Type B pancreatic cell (in vitro differentiated cells): ENCODE measurements at regions not wholly inside any gene's neighbourhood (a gene's known extent, or its start where the extent isn't known, plus 50 kb on each side); places are given as distances from the start of the nearest gene placed in this dataset.

Source experiments
- DNase-seq: peaks from one replicate; pipeline ENCODE4 v3.0.0; 2021; ENCODE audit warnings: mixed read lengths; ENCODE audit not compliant: unreplicated experiment; ENCODE audit errors: extremely low spot score
- H3K27ac Mint-ChIP-seq: 2 replicates; pipeline ENCODE4 v1.8.0; 2021; ENCODE audit warnings: mild to moderate bottlenecking, mixed read lengths
- H3K27me3 Mint-ChIP-seq: 2 replicates; pipeline ENCODE4 v1.8.0; 2021; ENCODE audit warnings: mixed read lengths
- H3K36me3 Mint-ChIP-seq: 2 replicates; pipeline ENCODE4 v1.8.0; 2021; ENCODE audit warnings: mixed read lengths
- H3K4me1 Mint-ChIP-seq: one replicate; pipeline ENCODE4 v1.8.0; 2021; ENCODE audit warnings: mixed read lengths; ENCODE audit not compliant: unreplicated experiment
- H3K4me3 Mint-ChIP-seq: 2 replicates; pipeline ENCODE4 v1.8.0; 2021; ENCODE audit warnings: mild to moderate bottlenecking, mixed read lengths
- H3K9me3 Mint-ChIP-seq: 2 replicates; pipeline ENCODE4 v1.8.0; 2021; ENCODE audit warnings: mixed read lengths
- TF ChIP-seq, protein P1 (sequence below): fragments of 200-600 bp; sonication (generic); conservative IDR thresholded peaks from 2 replicates; pipeline ENCODE4 v1.5.0; 2021; ENCODE audit warnings: antibody characterized with exemption, mild to moderate bottlenecking

DNA sequence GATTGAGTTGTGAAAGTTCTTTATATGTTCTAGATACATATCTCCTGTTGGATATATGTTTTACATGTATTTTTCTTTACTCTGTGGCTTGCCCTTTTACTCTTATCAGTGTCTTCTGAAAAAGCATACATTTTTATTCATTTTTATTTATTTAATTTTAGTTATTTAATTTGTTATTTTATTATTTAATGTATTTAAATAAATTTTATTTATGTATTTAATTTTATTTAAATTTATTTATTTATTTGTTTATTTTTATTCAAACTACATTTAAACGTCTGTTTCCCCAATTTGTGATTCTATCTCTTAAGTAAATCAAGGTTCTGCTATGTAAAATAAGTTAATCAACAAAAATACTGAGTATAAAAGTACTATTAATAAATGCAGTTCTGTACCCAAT lies 279.1 kb upstream of the AKR1E2 start:
- no peaks in the 10 kb centered on the region for H3K36me3 Mint-ChIP-seq
- DNase-seq = no peak
- peaks cover 7% of the 10 kb centered on the region for H3K4me1 Mint-ChIP-seq
- TF ChIP-seq, protein P1, sequence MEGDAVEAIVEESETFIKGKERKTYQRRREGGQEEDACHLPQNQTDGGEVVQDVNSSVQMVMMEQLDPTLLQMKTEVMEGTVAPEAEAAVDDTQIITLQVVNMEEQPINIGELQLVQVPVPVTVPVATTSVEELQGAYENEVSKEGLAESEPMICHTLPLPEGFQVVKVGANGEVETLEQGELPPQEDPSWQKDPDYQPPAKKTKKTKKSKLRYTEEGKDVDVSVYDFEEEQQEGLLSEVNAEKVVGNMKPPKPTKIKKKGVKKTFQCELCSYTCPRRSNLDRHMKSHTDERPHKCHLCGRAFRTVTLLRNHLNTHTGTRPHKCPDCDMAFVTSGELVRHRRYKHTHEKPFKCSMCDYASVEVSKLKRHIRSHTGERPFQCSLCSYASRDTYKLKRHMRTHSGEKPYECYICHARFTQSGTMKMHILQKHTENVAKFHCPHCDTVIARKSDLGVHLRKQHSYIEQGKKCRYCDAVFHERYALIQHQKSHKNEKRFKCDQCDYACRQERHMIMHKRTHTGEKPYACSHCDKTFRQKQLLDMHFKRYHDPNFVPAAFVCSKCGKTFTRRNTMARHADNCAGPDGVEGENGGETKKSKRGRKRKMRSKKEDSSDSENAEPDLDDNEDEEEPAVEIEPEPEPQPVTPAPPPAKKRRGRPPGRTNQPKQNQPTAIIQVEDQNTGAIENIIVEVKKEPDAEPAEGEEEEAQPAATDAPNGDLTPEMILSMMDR = no peak
- H3K27me3 Mint-ChIP-seq = no peaks in the 10 kb centered on the region
- H3K27ac Mint-ChIP-seq = no peak overlapping the region
- H3K9me3 Mint-ChIP-seq = peaks cover 9% of the 10 kb centered on the region
- H3K4me3 Mint-ChIP-seq = no peak overlapping the region

DNA sequence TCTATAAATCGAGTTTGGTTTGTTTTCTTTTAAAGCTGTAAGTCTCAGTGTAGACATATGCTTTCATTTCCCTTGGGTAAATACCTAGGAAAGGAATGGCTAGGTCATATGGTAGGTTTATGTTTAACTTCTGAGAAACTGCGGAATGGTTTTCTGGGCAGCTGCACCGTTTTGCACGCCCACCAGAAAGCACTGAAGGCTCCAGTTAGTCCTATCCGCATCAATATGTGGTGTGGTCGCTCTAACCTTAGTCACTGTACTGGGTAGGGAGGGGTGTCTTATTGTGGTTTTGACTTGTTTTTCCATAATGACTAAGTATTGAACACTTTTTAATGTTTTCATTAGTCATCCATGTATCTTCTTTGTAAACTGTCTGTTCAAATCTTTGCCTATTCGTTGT lies 279.5 kb upstream of the AKR1E2 start:
- H3K27ac Mint-ChIP-seq = no peak overlapping the region
- H3K9me3 Mint-ChIP-seq = peaks cover 9% of the 10 kb centered on the region
- no peaks in the 10 kb centered on the region for H3K36me3 Mint-ChIP-seq
- H3K27me3 Mint-ChIP-seq = no peaks in the 10 kb centered on the region
- no peak for DNase-seq
- no peak overlapping the region for H3K4me3 Mint-ChIP-seq
- TF ChIP-seq, protein P1 = no peak
- peaks cover 7% of the 10 kb centered on the region for H3K4me1 Mint-ChIP-seq

DNA sequence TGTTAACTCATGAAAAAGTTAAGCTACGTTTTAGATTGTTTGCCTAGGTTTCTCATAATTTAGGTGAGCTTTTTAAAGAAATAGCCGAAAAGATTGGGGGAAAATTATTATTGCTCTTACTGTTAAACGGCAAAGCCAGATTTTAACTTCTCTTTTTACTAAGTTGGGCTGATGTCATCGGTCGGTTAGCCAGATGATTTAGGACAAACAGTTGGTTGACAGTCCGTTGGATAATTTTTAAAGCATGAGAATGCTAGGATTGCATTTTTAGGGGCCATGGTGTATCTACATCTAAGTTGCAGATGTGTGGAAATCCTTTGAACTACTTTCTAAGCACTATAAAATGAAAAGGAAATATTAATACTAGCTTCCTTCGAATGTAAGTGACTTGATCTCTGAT lies 280.9 kb upstream of the AKR1E2 start:
- Mint-ChIP-seq H3K4me1 (peaks cover 7% of the 10 kb centered on the region), H3K27ac (no peak overlapping the region), H3K4me3 (no peak overlapping the region), H3K9me3 (peaks cover 9% of the 10 kb centered on the region), H3K27me3 (no peaks in the 10 kb centered on the region), H3K36me3 (no peaks in the 10 kb centered on the region)
- DNase-seq = no peak
- TF ChIP-seq, protein P1 = no peak

DNA sequence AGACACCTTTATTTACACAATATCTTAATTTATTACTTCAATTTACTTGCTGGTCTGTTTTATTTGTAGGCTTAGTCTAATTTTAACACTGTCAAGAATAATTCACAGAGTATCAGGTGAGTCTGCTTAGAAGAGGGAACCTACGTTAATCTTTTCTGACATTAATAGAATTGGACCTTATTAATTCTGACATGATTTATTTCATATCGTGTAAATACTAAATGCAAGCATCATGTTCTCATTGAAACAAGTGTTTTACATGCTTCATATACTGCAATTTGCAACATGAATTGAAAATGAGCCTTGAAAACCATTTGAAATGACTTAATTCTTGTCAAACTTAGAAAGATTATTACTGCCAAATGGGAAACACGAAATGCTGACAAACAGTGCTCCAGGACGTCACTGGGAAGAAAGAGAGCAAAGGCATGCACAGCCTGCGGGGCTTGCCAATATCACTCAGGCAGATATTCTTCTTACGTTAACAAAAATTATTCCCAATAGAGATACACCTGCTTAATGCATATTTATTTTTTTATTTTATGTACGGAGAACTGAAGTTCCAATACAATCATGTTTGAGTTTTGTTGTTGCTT lies 282.0 kb upstream of the AKR1E2 start:
- TF ChIP-seq, protein P1 = no peak
- Mint-ChIP-seq H3K4me1 (peaks cover 7% of the 10 kb centered on the region), H3K27me3 (no peaks in the 10 kb centered on the region), H3K36me3 (no peaks in the 10 kb centered on the region), H3K27ac (no peak overlapping the region), H3K9me3 (peaks cover 5% of the 10 kb centered on the region), H3K4me3 (no peak overlapping the region)
- no peak for DNase-seq

DNA sequence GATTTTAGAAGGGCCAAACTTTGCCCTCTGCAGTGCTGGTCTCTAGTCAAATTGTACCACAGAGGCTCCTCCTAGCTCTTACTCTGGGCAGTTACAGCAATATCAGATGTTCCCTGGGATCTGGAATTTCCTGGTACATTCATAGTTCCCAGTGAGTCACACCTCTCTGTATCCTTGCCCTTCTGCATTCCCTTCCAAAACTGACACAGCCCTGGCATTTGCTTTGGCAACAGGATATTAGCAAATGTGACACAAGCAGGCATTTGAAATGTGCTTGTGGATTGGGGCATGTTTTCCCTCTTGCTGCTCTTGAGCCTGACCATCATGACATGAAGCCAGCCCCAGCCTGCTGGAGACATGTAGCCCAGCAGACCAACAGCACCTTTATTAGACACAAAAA lies 284.7 kb upstream of the AKR1E2 start:
- DNase-seq = no peak
- H3K9me3 Mint-ChIP-seq = peaks cover 24% of the 10 kb centered on the region
- H3K27me3 Mint-ChIP-seq = no peaks in the 10 kb centered on the region
- H3K27ac Mint-ChIP-seq = no peak overlapping the region
- no peak overlapping the region for H3K4me3 Mint-ChIP-seq
- peaks cover 7% of the 10 kb centered on the region for H3K4me1 Mint-ChIP-seq
- TF ChIP-seq, protein P1 = no peak
- H3K36me3 Mint-ChIP-seq = peaks cover 8% of the 10 kb centered on the region

DNA sequence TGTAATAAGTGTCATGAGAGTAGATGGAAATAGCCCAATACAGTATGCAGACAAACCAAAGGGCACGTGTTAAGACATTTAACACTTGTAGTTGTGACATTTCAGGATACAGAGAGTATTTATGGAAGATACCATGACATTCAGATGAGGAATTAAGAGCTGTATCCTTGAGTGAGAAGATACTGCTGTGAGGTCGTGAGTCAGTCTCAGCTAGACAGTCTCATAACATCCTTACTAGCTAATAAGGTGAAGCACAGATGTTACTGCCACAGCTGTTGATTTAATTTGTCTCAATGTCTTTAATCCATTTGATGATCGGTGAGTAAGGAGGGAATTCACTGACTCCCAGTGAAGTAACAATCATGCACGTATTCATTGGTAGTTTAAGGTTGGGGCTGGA lies 288.0 kb upstream of the AKR1E2 start:
- no peaks in the 10 kb centered on the region for H3K27me3 Mint-ChIP-seq

More for the DNA sequence above, 288.0 kb upstream of the AKR1E2 start:
- H3K36me3 Mint-ChIP-seq = peaks cover 8% of the 10 kb centered on the region
- no peak for DNase-seq
- H3K4me3 Mint-ChIP-seq = no peak overlapping the region
- peaks cover 28% of the 10 kb centered on the region for H3K9me3 Mint-ChIP-seq
- TF ChIP-seq, protein P1 = no peak
- no peaks in the 10 kb centered on the region for H3K4me1 Mint-ChIP-seq
- H3K27ac Mint-ChIP-seq = no peak overlapping the region
